ENCODE measurements at regions not wholly inside any gene's neighbourhood (a gene's known extent, or its start where the extent isn't known, plus 50 kb on each side); places are given as distances from the start of the nearest gene placed in this dataset.

DNA sequence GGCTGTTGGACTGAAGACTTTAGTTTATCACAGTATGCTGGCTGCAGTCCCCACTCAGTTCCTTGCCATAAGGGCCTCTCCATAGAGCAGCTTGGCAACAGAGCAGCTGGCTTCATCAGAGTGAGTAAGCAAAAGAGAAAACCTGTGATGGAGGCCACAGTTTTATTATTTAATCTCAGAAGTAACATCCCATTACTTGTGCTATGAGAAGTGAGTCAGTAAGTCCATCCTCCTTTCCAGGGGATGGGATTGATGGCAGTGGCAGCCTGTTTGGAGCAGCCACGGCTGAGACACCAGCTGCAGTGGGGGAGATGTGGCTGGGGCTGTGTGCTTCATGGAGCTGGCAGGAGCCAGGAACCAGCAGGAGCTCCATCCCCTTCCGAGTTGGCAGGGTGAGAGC, 138.5 kb upstream of the SRRM4 start:
- TF ChIP-seq, protein P1, sequence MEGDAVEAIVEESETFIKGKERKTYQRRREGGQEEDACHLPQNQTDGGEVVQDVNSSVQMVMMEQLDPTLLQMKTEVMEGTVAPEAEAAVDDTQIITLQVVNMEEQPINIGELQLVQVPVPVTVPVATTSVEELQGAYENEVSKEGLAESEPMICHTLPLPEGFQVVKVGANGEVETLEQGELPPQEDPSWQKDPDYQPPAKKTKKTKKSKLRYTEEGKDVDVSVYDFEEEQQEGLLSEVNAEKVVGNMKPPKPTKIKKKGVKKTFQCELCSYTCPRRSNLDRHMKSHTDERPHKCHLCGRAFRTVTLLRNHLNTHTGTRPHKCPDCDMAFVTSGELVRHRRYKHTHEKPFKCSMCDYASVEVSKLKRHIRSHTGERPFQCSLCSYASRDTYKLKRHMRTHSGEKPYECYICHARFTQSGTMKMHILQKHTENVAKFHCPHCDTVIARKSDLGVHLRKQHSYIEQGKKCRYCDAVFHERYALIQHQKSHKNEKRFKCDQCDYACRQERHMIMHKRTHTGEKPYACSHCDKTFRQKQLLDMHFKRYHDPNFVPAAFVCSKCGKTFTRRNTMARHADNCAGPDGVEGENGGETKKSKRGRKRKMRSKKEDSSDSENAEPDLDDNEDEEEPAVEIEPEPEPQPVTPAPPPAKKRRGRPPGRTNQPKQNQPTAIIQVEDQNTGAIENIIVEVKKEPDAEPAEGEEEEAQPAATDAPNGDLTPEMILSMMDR (IDR thresholded peaks at IDR 0.05) = no peak
- no peak for TF ChIP-seq POLR2A (IDR thresholded peaks at IDR 0.05)

Data from uterus (tissue), 2 donors.